NCI-H82 treated with DMSO at 0.1 percent for 48 hours (cell line): ENCODE measurements at regions not wholly inside any gene's neighbourhood (a gene's known extent, or its start where the extent isn't known, plus 50 kb on each side); places are given as distances from the start of the nearest gene placed in this dataset.

Source experiments
- DNase-seq: peaks from one replicate; lab custom pipeline; 2025; ENCODE audit not compliant: unreplicated experiment; lab: John Stamatoyannopoulos, UW

GRCh38 chr12:22982635-22983034 is 357.7 kb downstream of the ETNK1 start:
- no peak for DNase-seq

- DNase-seq, result no peak
Observed at GRCh38 chr12:22986997-22987396, 362.0 kb downstream of the ETNK1 start.

GRCh38 chr12:22990501-22990900 is 365.5 kb downstream of the ETNK1 start:
- no peak for DNase-seq

- no peak for DNase-seq
Observed at GRCh38 chr12:22991250-22991844, 366.4 kb downstream of the ETNK1 start.

- DNase-seq, result no peak
Observed at GRCh38 chr12:22993609-22994315, 368.8 kb downstream of the ETNK1 start.

- no peak for DNase-seq
Observed at GRCh38 chr12:22994316-22994675, 369.3 kb downstream of the ETNK1 start.

GRCh38 chr12:23001487-23001886 is 376.5 kb downstream of the ETNK1 start:
- DNase-seq, result no peak

- no peak for DNase-seq
Observed at GRCh38 chr12:23002381-23002780, 377.4 kb downstream of the ETNK1 start.

- no peak for DNase-seq
Observed at GRCh38 chr12:23004473-23005020, 379.6 kb downstream of the ETNK1 start.

GRCh38 chr12:23005387-23005786 is 380.4 kb downstream of the ETNK1 start:
- DNase-seq, result no peak

- no peak for DNase-seq
Observed at GRCh38 chr12:23006413-23006812, 381.4 kb downstream of the ETNK1 start.

GRCh38 chr12:23008623-23009022 is 383.7 kb downstream of the ETNK1 start:
- peak; percentile 7 for DNase-seq

- no peak for DNase-seq
Observed at GRCh38 chr12:23014749-23015148, 389.8 kb downstream of the ETNK1 start.

GRCh38 chr12:23025372-23026016 is 400.5 kb downstream of the ETNK1 start:
- no peak for DNase-seq

GRCh38 chr12:23028158-23028802 is 403.3 kb downstream of the ETNK1 start:
- no peak for DNase-seq

- no peak for DNase-seq
Observed at GRCh38 chr12:23029185-23029584, 404.2 kb downstream of the ETNK1 start.

GRCh38 chr12:23039834-23040233 is 414.9 kb downstream of the ETNK1 start:
- no peak for DNase-seq

- no peak for DNase-seq
Observed at GRCh38 chr12:23041774-23042173, 416.8 kb downstream of the ETNK1 start.

- no peak for DNase-seq
Observed at GRCh38 chr12:23043646-23044045, 418.7 kb downstream of the ETNK1 start.

- no peak for DNase-seq
Observed at GRCh38 chr12:23049180-23049579, 424.2 kb downstream of the ETNK1 start.

- peak; percentile 11 for DNase-seq
Observed at GRCh38 chr12:23055004-23055403, 430.0 kb downstream of the ETNK1 start.

- DNase-seq, result no peak
Observed at GRCh38 chr12:23057571-23057970, 432.6 kb downstream of the ETNK1 start.
